ENCODE measurements at regions not wholly inside any gene's neighbourhood (a gene's known extent, or its start where the extent isn't known, plus 50 kb on each side); places are given as distances from the start of the nearest gene placed in this dataset.
"Not testable (repeated sequence)": the region's sequence is repeated elsewhere in the genome, so short reads cannot be mapped to it uniquely, and the experiment has no call there.

- Histone ChIP-seq H3K9me3 (ENCODE audit: low read length) (no peaks in the 10 kb centered on the region), H3K4me2 (ENCODE audit: low read length) (no peak overlapping the region), H3K4me1 (ENCODE audit: insufficient read depth, low read length) (no peaks in the 10 kb centered on the region), H3K36me3 (ENCODE audit: low read depth, low read length) (no peaks in the 10 kb centered on the region), H3F3A (ENCODE audit: low read length, unreplicated experiment) (no peaks in the 10 kb centered on the region), H3K27ac (ENCODE audit: low read length) (no peak overlapping the region), H3K9ac (ENCODE audit: low read length) (no peak overlapping the region), H2AFZ (ENCODE audit: low read length) (no peak overlapping the region), H4K20me1 (ENCODE audit: low read length) (no peaks in the 10 kb centered on the region), H3K9me2 (replicated peaks; ENCODE audit: low read length) (no peaks in the 10 kb centered on the region), H3K79me2 (ENCODE audit: low read length) (no peaks in the 10 kb centered on the region), H3K4me3 (ENCODE audit: low read length) (no peak overlapping the region), H3K27me3 (ENCODE audit: low read length) (no peaks in the 10 kb centered on the region)
- TF ChIP-seq EZH2phosphoT487 (IDR thresholded peaks at IDR 0.05; ENCODE audit: borderline replicate concordance, low read length) (no peak), CTCF (conservative IDR thresholded peaks at IDR 0.05; ENCODE audit: low read depth, low read length) (no peak), EZH2 (IDR thresholded peaks at IDR 0.05; ENCODE audit: low read length, unreplicated experiment) (no peak)
- no TSS peak for BruUV-seq (replicated peaks)
- ATAC-seq: no peak
- ChIA-PET POLR2A (ENCODE audit: unreplicated experiment) (no interaction called here), CTCF (no interaction called here)
- no peak for DNase-seq
- intact Hi-C loops (cut with micrococcal nuclease): no loop called here
Observed at GRCh38 chr4:58303456-58303855, 1193.3 kb upstream of the IGFBP7 start.

- no peak overlapping the region for H3K4me3 ChIP-seq (ENCODE audit: low read length)
- H3K4me1 ChIP-seq (ENCODE audit: insufficient read depth, low read length): no peaks in the 10 kb centered on the region
- no peak for TF ChIP-seq EZH2phosphoT487 (IDR thresholded peaks at IDR 0.05; ENCODE audit: borderline replicate concordance, low read length)
- no peak for TF ChIP-seq CTCF (conservative IDR thresholded peaks at IDR 0.05; ENCODE audit: low read depth, low read length)
- TF ChIP-seq EZH2 (IDR thresholded peaks at IDR 0.05; ENCODE audit: low read length, unreplicated experiment): no peak
- ATAC-seq (no peak), DNase-seq (no peak)
- no peak overlapping the region for H3K9ac ChIP-seq (ENCODE audit: low read length)
- H3K36me3 ChIP-seq (ENCODE audit: low read depth, low read length): no peaks in the 10 kb centered on the region
- CTCF ChIA-PET: no interaction called here
- no peak overlapping the region for H3K4me2 ChIP-seq (ENCODE audit: low read length)
- H3K9me2 ChIP-seq (replicated peaks; ENCODE audit: low read length): no peaks in the 10 kb centered on the region
- intact Hi-C loops (cut with micrococcal nuclease): no loop called here
- POLR2A ChIA-PET (ENCODE audit: unreplicated experiment): no interaction called here
- H4K20me1 ChIP-seq (ENCODE audit: low read length): no peaks in the 10 kb centered on the region
- H2AFZ ChIP-seq (ENCODE audit: low read length): no peak overlapping the region
- no peaks in the 10 kb centered on the region for H3F3A ChIP-seq (ENCODE audit: low read length, unreplicated experiment)
- H3K27me3 ChIP-seq (ENCODE audit: low read length): no peaks in the 10 kb centered on the region
- BruUV-seq (replicated peaks): no TSS peak
- H3K27ac ChIP-seq (ENCODE audit: low read length): no peak overlapping the region
- no peaks in the 10 kb centered on the region for H3K9me3 ChIP-seq (ENCODE audit: low read length)
- no peaks in the 10 kb centered on the region for H3K79me2 ChIP-seq (ENCODE audit: low read length)
Observed at GRCh38 chr4:58301376-58301999, 1191.3 kb upstream of the IGFBP7 start.

GRCh38 chr4:58286335-58286734, 1176.2 kb upstream of the IGFBP7 start:
- intact Hi-C loops (cut with micrococcal nuclease): no loop called here
- no peak overlapping the region for H3K4me2 ChIP-seq (ENCODE audit: low read length)
- CTCF ChIA-PET: no interaction called here

GRCh38 chr4:58280928-58281327, 1170.7 kb upstream of the IGFBP7 start:
- DNase-seq; H4K20me1 ChIP-seq (ENCODE audit: low read length); intact Hi-C loops (cut with micrococcal nuclease); H3K36me3 ChIP-seq (ENCODE audit: low read depth, low read length); H3K27ac ChIP-seq (ENCODE audit: low read length); H3F3A ChIP-seq (ENCODE audit: low read length, unreplicated experiment); H3K9ac ChIP-seq (ENCODE audit: low read length); H3K9me3 ChIP-seq (ENCODE audit: low read length); H3K4me2 ChIP-seq (ENCODE audit: low read length); ATAC-seq; POLR2A ChIA-PET (ENCODE audit: unreplicated experiment); H2AFZ ChIP-seq (ENCODE audit: low read length); H3K27me3 ChIP-seq (ENCODE audit: low read length); H3K4me1 ChIP-seq (ENCODE audit: insufficient read depth, low read length); H3K4me3 ChIP-seq (ENCODE audit: low read length); CTCF ChIA-PET; H3K79me2 ChIP-seq (ENCODE audit: low read length); H3K9me2 ChIP-seq (replicated peaks; ENCODE audit: low read length); BruUV-seq (replicated peaks): not testable (repeated sequence)

More at GRCh38 chr4:58286335-58286734, 1176.2 kb upstream of the IGFBP7 start:
- TF ChIP-seq EZH2 (IDR thresholded peaks at IDR 0.05; ENCODE audit: low read length, unreplicated experiment) (no peak), EZH2phosphoT487 (IDR thresholded peaks at IDR 0.05; ENCODE audit: borderline replicate concordance, low read length) (no peak), CTCF (conservative IDR thresholded peaks at IDR 0.05; ENCODE audit: low read depth, low read length) (no peak)
- no peaks in the 10 kb centered on the region for H3K36me3 ChIP-seq (ENCODE audit: low read depth, low read length)
- no peak overlapping the region for H3K4me3 ChIP-seq (ENCODE audit: low read length)
- H4K20me1 ChIP-seq (ENCODE audit: low read length): no peaks in the 10 kb centered on the region
- no peaks in the 10 kb centered on the region for H3K9me2 ChIP-seq (replicated peaks; ENCODE audit: low read length)
- DNase-seq (peak; percentile 41), ATAC-seq (no peak)
- no peak overlapping the region for H2AFZ ChIP-seq (ENCODE audit: low read length)
- no peaks in the 10 kb centered on the region for H3K4me1 ChIP-seq (ENCODE audit: insufficient read depth, low read length)
- H3K9ac ChIP-seq (ENCODE audit: low read length): no peak overlapping the region
- POLR2A ChIA-PET (ENCODE audit: unreplicated experiment): no interaction called here
- no peaks in the 10 kb centered on the region for H3K9me3 ChIP-seq (ENCODE audit: low read length)
- BruUV-seq (replicated peaks): no TSS peak
- H3K27me3 ChIP-seq (ENCODE audit: low read length): no peaks in the 10 kb centered on the region
- no peak overlapping the region for H3K27ac ChIP-seq (ENCODE audit: low read length)
- no peaks in the 10 kb centered on the region for H3F3A ChIP-seq (ENCODE audit: low read length, unreplicated experiment)
- no peaks in the 10 kb centered on the region for H3K79me2 ChIP-seq (ENCODE audit: low read length)

Data from PC-3 (cell line).